H1 (cell line): ENCODE measurements at regions not wholly inside any gene's neighbourhood (a gene's known extent, or its start where the extent isn't known, plus 50 kb on each side); places are given as distances from the start of the nearest gene placed in this dataset.

Source experiments
- CTCF ChIA-PET: fragments of 300-600 bp; sonication (Branson Sonifier 250); formaldehyde crosslinking; loops from one replicate; lab custom pipeline; 2021; ENCODE audit not compliant: partially characterized antibody; lab: Charles Lee
- POLR2A ChIA-PET: fragments of 300-600 bp; sonication (Branson Sonifier 250); formaldehyde crosslinking; loops from one replicate; lab custom pipeline; 2021; ENCODE audit warnings: inconsistent platforms; ENCODE audit not compliant: partially characterized antibody; lab: Charles Lee
- DNase-seq, 2 experiments: peaks; one replicate each; pipeline versions ENCODE4 v3.0.0 to v3.0.0-alpha.2; 2010 to 2022; ENCODE audit warnings: low spot score in 2 of 2, low read depth in 1 of 2, mixed read lengths in 1 of 2
- FAIRE-seq: peaks from 2 replicates; lab custom pipeline; 2011; peaks lifted over from hg19 to GRCh38; lab: Jason Lieb, UNC
- H2AFZ ChIP-seq: 2 replicates; pipeline ENCODE4 v1.8.1; 2012; ENCODE audit warnings: low read length, inconsistent platforms
- H2AK5ac ChIP-seq: 2 replicates; pipeline ENCODE4 v1.6.1; 2013; ENCODE audit warnings: low read depth, low read length
- H2BK120ac ChIP-seq: replicated peaks from 2 replicates; pipeline ENCODE3; 2013; ENCODE audit warnings: low read depth, low read length, inconsistent platforms
- H2BK12ac ChIP-seq: 2 replicates; pipeline ENCODE4 v1.6.1; 2013; ENCODE audit warnings: low read depth, low read length
- H2BK15ac ChIP-seq: 2 replicates; pipeline ENCODE4 v1.6.1; 2013; ENCODE audit warnings: low read length
- H2BK20ac ChIP-seq: 2 replicates; pipeline ENCODE4 v1.6.1; 2013; ENCODE audit warnings: low read length
- H2BK5ac ChIP-seq: 2 replicates; pipeline ENCODE4 v1.6.1; 2013; ENCODE audit warnings: low read depth, low read length
- H3K14ac ChIP-seq: 2 replicates; pipeline ENCODE4 v1.6.1; 2013; ENCODE audit warnings: inconsistent platforms; ENCODE audit not compliant: insufficient read length
- H3K18ac ChIP-seq: 2 replicates; pipeline ENCODE4 v1.6.1; 2013; ENCODE audit warnings: low read length; ENCODE audit errors: extremely low read depth
- H3K23ac ChIP-seq: 2 replicates; pipeline ENCODE4 v1.6.1; 2013; ENCODE audit warnings: inconsistent platforms; ENCODE audit not compliant: insufficient read length
- H3K23me2 ChIP-seq: 2 replicates; pipeline ENCODE4 v1.6.1; 2013; ENCODE audit warnings: low read depth, low read length
- H3K27ac ChIP-seq: 2 replicates; pipeline ENCODE4 v1.6.1; 2011; ENCODE audit warnings: low read depth, low read length, inconsistent platforms
- H3K27me3 ChIP-seq, 4 experiments: replicated peaks in 1 of 4; 1 replicate in 1 of 4; 2 replicates in 3 of 4; pipeline versions ENCODE4 v1.6.1 to v1.8.1; 2011 to 2013; ENCODE audit warnings: low read length in 3 of 4, mild to moderate bottlenecking in 3 of 4, inconsistent platforms in 2 of 4, mixed read lengths in 2 of 4, moderate library complexity in 1 of 4; ENCODE audit not compliant: control insufficient read depth in 3 of 4, insufficient read depth in 3 of 4; ENCODE audit errors: extremely low read depth in 1 of 4
- H3K36me3 ChIP-seq, 4 experiments: 2 replicates each; pipeline versions ENCODE4 v1.6.1 to v1.8.1; 2011 to 2013; ENCODE audit warnings: mild to moderate bottlenecking in 4 of 4, low read length in 3 of 4, moderate library complexity in 2 of 4, control low read depth in 1 of 4, inconsistent platforms in 1 of 4; ENCODE audit not compliant: insufficient read depth in 4 of 4, control insufficient read depth in 2 of 4
- H3K4ac ChIP-seq: replicated peaks from 2 replicates; pipeline ENCODE3; 2013; ENCODE audit warnings: low read length, low read depth, mixed read lengths, inconsistent platforms; ENCODE audit not compliant: insufficient read length
- H3K4me1 ChIP-seq, 4 experiments: replicated peaks in 1 of 4; 1 replicate in 1 of 4; 2 replicates in 3 of 4; pipeline versions ENCODE4 v1.6.1 to v1.8.1; 2011 to 2013; ENCODE audit warnings: low read length in 3 of 4, inconsistent platforms in 2 of 4, mixed read lengths in 1 of 4; ENCODE audit not compliant: insufficient read depth in 4 of 4, control insufficient read depth in 3 of 4
- H3K4me2 ChIP-seq, 2 experiments: 2 replicates each; pipeline versions ENCODE4 v1.6.1 to v1.8.1; 2011 to 2013; ENCODE audit warnings: low read depth in 2 of 2, low read length in 2 of 2, control low read depth in 1 of 2, inconsistent platforms in 1 of 2, mild to moderate bottlenecking in 1 of 2; ENCODE audit not compliant: insufficient read depth in 1 of 2
- H3K4me3 ChIP-seq, 4 experiments: fragments of 200-600, 300-600 bp in 1 of 4; sonication (generic), shearing (Covaris generic), sonication (Bioruptor Twin) in 1 of 4; 2 replicates each; pipeline versions ENCODE4 v1.5.1 to v1.8.1; 2011 to 2016; ENCODE audit warnings: low read length in 4 of 4, low read depth in 3 of 4, control low read depth in 2 of 4, inconsistent platforms in 2 of 4, mild to moderate bottlenecking in 2 of 4, mixed read lengths in 1 of 4, moderate library complexity in 1 of 4; ENCODE audit not compliant: insufficient read depth in 2 of 4; ENCODE audit errors: extremely low read depth in 1 of 4
- H3K56ac ChIP-seq: replicated peaks from 2 replicates; pipeline ENCODE3; 2013; ENCODE audit warnings: low read depth, mild to moderate bottlenecking, mixed read lengths, low read length, inconsistent platforms; ENCODE audit not compliant: insufficient read length
- H3K79me1 ChIP-seq: 2 replicates; pipeline ENCODE4 v1.6.1; 2013; ENCODE audit warnings: low read depth, low read length, control low read depth
- H3K79me2 ChIP-seq, 2 experiments: 2 replicates each; pipeline versions ENCODE4 v1.6.1 to v1.8.1; 2012 to 2013; ENCODE audit warnings: low read length in 2 of 2, mild to moderate bottlenecking in 2 of 2, inconsistent platforms in 1 of 2; ENCODE audit not compliant: insufficient read depth in 2 of 2, control insufficient read depth in 1 of 2
- H3K9ac ChIP-seq, 4 experiments: replicated peaks in 1 of 4; 1 replicate in 1 of 4; 2 replicates in 3 of 4; pipeline versions ENCODE4 v1.6.1 to v1.8.1; 2011 to 2013; ENCODE audit warnings: low read depth in 3 of 4, low read length in 3 of 4, control low read depth in 2 of 4, mild to moderate bottlenecking in 2 of 4, moderate library complexity in 2 of 4, inconsistent platforms in 1 of 4; ENCODE audit errors: extremely low read depth in 1 of 4
- H3K9me3 ChIP-seq, 2 experiments: 2 replicates each; pipeline versions ENCODE4 v1.6.1 to v1.8.1; 2012 to 2013; ENCODE audit warnings: mild to moderate bottlenecking in 2 of 2, moderate library complexity in 2 of 2, control low read depth in 1 of 2, inconsistent platforms in 1 of 2, low read depth in 1 of 2, low read length in 1 of 2, mixed read lengths in 1 of 2; ENCODE audit not compliant: insufficient read depth in 2 of 2
- H4K20me1 ChIP-seq, 2 experiments: replicated peaks in 1 of 2; 2 replicates each; pipeline versions ENCODE3 to v1.8.1; 2011 to 2013; ENCODE audit warnings: inconsistent platforms in 2 of 2, low read length in 2 of 2, mild to moderate bottlenecking in 1 of 2; ENCODE audit not compliant: insufficient read depth in 2 of 2, control insufficient read depth in 1 of 2
- H4K5ac ChIP-seq: 2 replicates; pipeline ENCODE4 v1.6.1; 2013; ENCODE audit warnings: low read length, low read depth, mixed read lengths, inconsistent platforms; ENCODE audit not compliant: insufficient read length
- H4K8ac ChIP-seq: 2 replicates; pipeline ENCODE4 v1.8.0; 2013; ENCODE audit warnings: mild to moderate bottlenecking, moderate library complexity, low read length, inconsistent platforms; ENCODE audit not compliant: insufficient read depth; ENCODE audit errors: extremely low read depth
- H4K91ac ChIP-seq: replicated peaks from 2 replicates; pipeline ENCODE3; 2013; ENCODE audit warnings: low read length, mixed read lengths, inconsistent platforms; ENCODE audit not compliant: insufficient read length
- CBX8 ChIP-seq: fragments of 300-800, 300-1000 bp; sonication (generic); IDR thresholded peaks from 2 replicates; pipeline ENCODE4 v1.7.1; 2016; ENCODE audit warnings: low read depth, low read length, borderline replicate concordance
- CTCF ChIP-seq, 3 experiments: IDR thresholded peaks; 1 replicate in 2 of 3; 2 replicates in 1 of 3; pipeline versions ENCODE4 v1.5.1 to v1.6.1; 2011; ENCODE audit warnings: low read length in 3 of 3, mild to moderate bottlenecking in 3 of 3, inconsistent platforms in 2 of 3, low read depth in 1 of 3, moderate library complexity in 1 of 3; ENCODE audit not compliant: insufficient read depth in 1 of 3; ENCODE audit errors: control extremely low read depth in 1 of 3
- EP300 ChIP-seq, 2 experiments: IDR thresholded peaks; 1 replicate in 1 of 2; 2 replicates in 1 of 2; pipeline ENCODE4 v1.6.1; 2011 to 2012; ENCODE audit warnings: low read depth in 2 of 2, low read length in 2 of 2, mild to moderate bottlenecking in 2 of 2, borderline replicate concordance in 1 of 2, inconsistent platforms in 1 of 2, moderate library complexity in 1 of 2
- EZH2 ChIP-seq: fragments of 200-600 bp; sonication (generic); IDR thresholded peaks from 2 replicates; pipeline ENCODE4 v1.7.1; 2012; ENCODE audit warnings: low read depth, mild to moderate bottlenecking, moderate library complexity, low read length, inconsistent platforms; ENCODE audit not compliant: severe bottlenecking
- JUN ChIP-seq: IDR thresholded peaks from 2 replicates; pipeline ENCODE4 v1.6.1; 2011; ENCODE audit warnings: low read depth, mild to moderate bottlenecking, improper control_type of control experiment, low read length
- MAFK ChIP-seq: IDR thresholded peaks from 2 replicates; pipeline ENCODE4 v1.6.1; 2012; ENCODE audit warnings: low read depth, mild to moderate bottlenecking, improper control_type of control experiment, low read length
- RFX5 ChIP-seq: IDR thresholded peaks from 2 replicates; pipeline ENCODE4 v1.6.1; 2011; ENCODE audit warnings: low read depth, low read length, improper control_type of control experiment, borderline replicate concordance
- RNF2 ChIP-seq: fragments of 200-900, 300-1000 bp; sonication (generic); IDR thresholded peaks from 2 replicates; pipeline ENCODE4 v1.7.1; 2016; ENCODE audit warnings: borderline replicate concordance, low read depth, mild to moderate bottlenecking, antibody characterized with exemption, low read length; ENCODE audit not compliant: poor library complexity, severe bottlenecking; ENCODE audit errors: missing control alignments
- SP2 ChIP-seq: IDR thresholded peaks from 2 replicates; pipeline ENCODE4 v1.6.1; 2012; ENCODE audit warnings: mild to moderate bottlenecking, low read length, inconsistent platforms
- SUZ12 ChIP-seq: fragments of 200-600 bp; sonication (generic); IDR thresholded peaks from 2 replicates; pipeline ENCODE4 v1.6.1; 2012; ENCODE audit warnings: mild to moderate bottlenecking, inconsistent platforms, low read length, moderate library complexity, mixed read lengths
- TAF1 ChIP-seq: IDR thresholded peaks from 2 replicates; pipeline ENCODE4 v1.6.1; 2011; ENCODE audit warnings: mild to moderate bottlenecking, low read depth, low read length
- TBP ChIP-seq: IDR thresholded peaks from 2 replicates; pipeline ENCODE4 v1.6.1; 2011; ENCODE audit warnings: low read depth, low read length, improper control_type of control experiment
- WGBS, 2 experiments: shearing (Covaris generic) in 1 of 2; methylation state at CpG; one replicate each; pipeline versions ENCODE4 v1.1.6 to v1.1.7; 2013 to 2015; ENCODE audit warnings: low lambda C conversion rate in 2 of 2, mixed read lengths in 2 of 2, inconsistent platforms in 1 of 2, low coverage in 1 of 2, missing lambda C conversion rate in 1 of 2; ENCODE audit not compliant: insufficient replicate concordance in 2 of 2, insufficient coverage in 1 of 2, insufficient read length in 1 of 2; ENCODE audit errors: extremely low coverage in 1 of 2, missing lambda C conversion rate in 1 of 2; 5-methylcytosine and 5-hydroxymethylcytosine counted together

- DNase-seq, result no peak
- H3K23me2 ChIP-seq, result no peaks in the 10 kb centered on the region
- H3K27me3 ChIP-seq, result no peaks in the 10 kb centered on the region
- no peak overlapping the region for H2BK20ac ChIP-seq
- H4K5ac ChIP-seq, result no peak overlapping the region
- H3K14ac ChIP-seq, result no peak overlapping the region
- H2BK5ac ChIP-seq, result no peak overlapping the region
- no peak overlapping the region for H2BK120ac ChIP-seq
- no peaks in the 10 kb centered on the region for H3K36me3 ChIP-seq
- H2AK5ac ChIP-seq, result no peak overlapping the region
- H2BK12ac ChIP-seq, result no peak overlapping the region
- no peak overlapping the region for H2BK15ac ChIP-seq
- H3K4me3 ChIP-seq, result no peak overlapping the region
- H3K4me1 ChIP-seq, result peaks cover 0 to 6% (median under 1%) of the 10 kb centered on the region in 4 experiments; a peak in 2 of 7 replicates
- no peak overlapping the region for H3K4ac ChIP-seq
- H4K91ac ChIP-seq, result no peak overlapping the region
- H3K9ac ChIP-seq, result no peak overlapping the region
- H4K8ac ChIP-seq, result no peak overlapping the region
- ChIA-PET POLR2A (no interaction called here), CTCF (interaction anchor here (0.7 to 7.7 kb wide), 5 partner anchors 13 to 175 kb away, joined by 3 to 61 read pairs (median 3); no protein-coding TSS in a partner anchor)
- no peak overlapping the region for H3K18ac ChIP-seq
- H3K79me1 ChIP-seq, result no peaks in the 10 kb centered on the region
- H3K79me2 ChIP-seq, result no peaks in the 10 kb centered on the region
- H3K27ac ChIP-seq, result no peak overlapping the region
- no peaks in the 10 kb centered on the region for H3K9me3 ChIP-seq
- FAIRE-seq, result no peak
- 88% methylated on average over 1 of the region's 1 CpG; no CpG with 5 or more reads in 1 of the 2 experiments for WGBS, 2 experiments
- H3K4me2 ChIP-seq, result no peak overlapping the region
- H4K20me1 ChIP-seq, result no peaks in the 10 kb centered on the region
- no peak overlapping the region for H2AFZ ChIP-seq
- no peak overlapping the region for H3K56ac ChIP-seq
- no peak overlapping the region for H3K23ac ChIP-seq
- no peak for TF ChIP-seq JUN
- TF ChIP-seq SP2, result no peak
- no peak for TF ChIP-seq MAFK
- TF ChIP-seq TBP, result no peak
- no peak for TF ChIP-seq TAF1
- TF ChIP-seq CBX8, result no peak
- no peak for TF ChIP-seq RNF2
- no peak for TF ChIP-seq SUZ12
- no peak for TF ChIP-seq RFX5
- TF ChIP-seq EZH2, result no peak
- TF ChIP-seq CTCF (IDR thresholded peaks at IDR 0.05; ENCODE audit: control extremely low read depth in 1 of 3, insufficient read depth in 1 of 3, low read depth in 1 of 3, low read length in 3 of 3), result no peak
- no peak for TF ChIP-seq EP300 (IDR thresholded peaks at IDR 0.05; ENCODE audit: borderline replicate concordance in 1 of 2, low read depth in 2 of 2, low read length in 2 of 2)
Observed at GRCh38 chr1:25084407-25084806, 147.9 kb downstream of the SYF2 start.
